ENCODE measurements at regions not wholly inside any gene's neighbourhood (a gene's known extent, or its start where the extent isn't known, plus 50 kb on each side); places are given as distances from the start of the nearest gene placed in this dataset.

GRCh38 chr20:24830649-24831048 lies 118.4 kb upstream of the CST7 start:
- H3K9ac ChIP-seq (ENCODE audit: low read length): no peak overlapping the region
- TF ChIP-seq CTCF (IDR thresholded peaks at IDR 0.05; ENCODE audit: low read depth, low read length): no peak
- TF ChIP-seq EZH2phosphoT487 (IDR thresholded peaks at IDR 0.05; ENCODE audit: low read depth): no peak

GRCh38 chr20:24831232-24831631 lies 117.8 kb upstream of the CST7 start:
- H3K9ac ChIP-seq (ENCODE audit: low read length): no peak overlapping the region
- peaks cover under 1% of the 10 kb centered on the region for H3K4me1 ChIP-seq (ENCODE audit: low read length)
- H3K4me3 ChIP-seq (ENCODE audit: low read length): no peak overlapping the region
- TF ChIP-seq EZH2phosphoT487 (IDR thresholded peaks at IDR 0.05; ENCODE audit: low read depth) (no peak), CTCF (IDR thresholded peaks at IDR 0.05; ENCODE audit: low read depth, low read length) (no peak)
- H3K27me3 ChIP-seq (ENCODE audit: low read depth, low read length): no peaks in the 10 kb centered on the region; the same call in 1 of the 2 replicates
- H3K4me2 ChIP-seq (ENCODE audit: low read length): no peak overlapping the region
- H2AFZ ChIP-seq (ENCODE audit: low read depth, low read length): no peak overlapping the region
- H4K20me1 ChIP-seq (ENCODE audit: insufficient read depth, low read length): no peaks in the 10 kb centered on the region
- no peaks in the 10 kb centered on the region for H3K79me2 ChIP-seq (ENCODE audit: low read length)
- H3K9me3 ChIP-seq (ENCODE audit: insufficient read depth, low read length): no peaks in the 10 kb centered on the region
- no peak overlapping the region for H3K27ac ChIP-seq (ENCODE audit: low read length)
- no peaks in the 10 kb centered on the region for H3K36me3 ChIP-seq (replicated peaks; ENCODE audit: low read depth, low read length)

More at GRCh38 chr20:24830649-24831048, 118.4 kb upstream of the CST7 start:
- Histone ChIP-seq H3K9me3 (ENCODE audit: insufficient read depth, low read length) (no peaks in the 10 kb centered on the region), H3K4me3 (ENCODE audit: low read length) (no peak overlapping the region), H2AFZ (ENCODE audit: low read depth, low read length) (no peak overlapping the region), H3K27ac (ENCODE audit: low read length) (no peak overlapping the region), H3K36me3 (replicated peaks; ENCODE audit: low read depth, low read length) (no peaks in the 10 kb centered on the region), H4K20me1 (ENCODE audit: insufficient read depth, low read length) (no peaks in the 10 kb centered on the region), H3K79me2 (ENCODE audit: low read length) (no peaks in the 10 kb centered on the region), H3K4me2 (ENCODE audit: low read length) (no peak overlapping the region), H3K27me3 (ENCODE audit: low read depth, low read length) (no peaks in the 10 kb centered on the region; the same call in 1 of the 2 replicates), H3K4me1 (ENCODE audit: low read length) (no peaks in the 10 kb centered on the region)

- H3K9ac ChIP-seq (ENCODE audit: low read length): no peak overlapping the region
- no peaks in the 10 kb centered on the region for H3K79me2 ChIP-seq (ENCODE audit: low read length)
Observed at GRCh38 chr20:24832518-24832917, 116.6 kb upstream of the CST7 start.

GRCh38 chr20:24833592-24833991 lies 115.5 kb upstream of the CST7 start:
- no peak for TF ChIP-seq EZH2phosphoT487 (IDR thresholded peaks at IDR 0.05; ENCODE audit: low read depth)
- TF ChIP-seq CTCF (IDR thresholded peaks at IDR 0.05; ENCODE audit: low read depth, low read length): no peak
- no peaks in the 10 kb centered on the region for H3K79me2 ChIP-seq (ENCODE audit: low read length)
- H3K4me3 ChIP-seq (ENCODE audit: low read length): no peak overlapping the region
- H3K4me2 ChIP-seq (ENCODE audit: low read length): no peak overlapping the region
- H3K27me3 ChIP-seq (ENCODE audit: low read depth, low read length): peaks cover 7% of the 10 kb centered on the region
- H3K27ac ChIP-seq (ENCODE audit: low read length): no peak overlapping the region
- H3K9ac ChIP-seq (ENCODE audit: low read length): no peak overlapping the region
- no peaks in the 10 kb centered on the region for H3K36me3 ChIP-seq (replicated peaks; ENCODE audit: low read depth, low read length)
- no peaks in the 10 kb centered on the region for H4K20me1 ChIP-seq (ENCODE audit: insufficient read depth, low read length)
- H3K4me1 ChIP-seq (ENCODE audit: low read length): peaks cover 11% of the 10 kb centered on the region
- no peaks in the 10 kb centered on the region for H3K9me3 ChIP-seq (ENCODE audit: insufficient read depth, low read length)
- no peak overlapping the region for H2AFZ ChIP-seq (ENCODE audit: low read depth, low read length)

More at GRCh38 chr20:24832518-24832917, 116.6 kb upstream of the CST7 start:
- peaks cover 7% of the 10 kb centered on the region for H3K4me1 ChIP-seq (ENCODE audit: low read length)
- no peak for TF ChIP-seq CTCF (IDR thresholded peaks at IDR 0.05; ENCODE audit: low read depth, low read length)
- TF ChIP-seq EZH2phosphoT487 (IDR thresholded peaks at IDR 0.05; ENCODE audit: low read depth): no peak
- H2AFZ ChIP-seq (ENCODE audit: low read depth, low read length): no peak overlapping the region
- no peak overlapping the region for H3K27ac ChIP-seq (ENCODE audit: low read length)
- H3K4me2 ChIP-seq (ENCODE audit: low read length): no peak overlapping the region
- no peaks in the 10 kb centered on the region; the same call in 1 of the 2 replicates for H3K27me3 ChIP-seq (ENCODE audit: low read depth, low read length)
- no peaks in the 10 kb centered on the region for H4K20me1 ChIP-seq (ENCODE audit: insufficient read depth, low read length)
- H3K4me3 ChIP-seq (ENCODE audit: low read length): no peak overlapping the region
- no peaks in the 10 kb centered on the region for H3K9me3 ChIP-seq (ENCODE audit: insufficient read depth, low read length)
- no peaks in the 10 kb centered on the region for H3K36me3 ChIP-seq (replicated peaks; ENCODE audit: low read depth, low read length)

Measured in OCI-LY3 (cell line).